ENCODE measurements at regions not wholly inside any gene's neighbourhood (a gene's known extent, or its start where the extent isn't known, plus 50 kb on each side); places are given as distances from the start of the nearest gene placed in this dataset.

DNA sequence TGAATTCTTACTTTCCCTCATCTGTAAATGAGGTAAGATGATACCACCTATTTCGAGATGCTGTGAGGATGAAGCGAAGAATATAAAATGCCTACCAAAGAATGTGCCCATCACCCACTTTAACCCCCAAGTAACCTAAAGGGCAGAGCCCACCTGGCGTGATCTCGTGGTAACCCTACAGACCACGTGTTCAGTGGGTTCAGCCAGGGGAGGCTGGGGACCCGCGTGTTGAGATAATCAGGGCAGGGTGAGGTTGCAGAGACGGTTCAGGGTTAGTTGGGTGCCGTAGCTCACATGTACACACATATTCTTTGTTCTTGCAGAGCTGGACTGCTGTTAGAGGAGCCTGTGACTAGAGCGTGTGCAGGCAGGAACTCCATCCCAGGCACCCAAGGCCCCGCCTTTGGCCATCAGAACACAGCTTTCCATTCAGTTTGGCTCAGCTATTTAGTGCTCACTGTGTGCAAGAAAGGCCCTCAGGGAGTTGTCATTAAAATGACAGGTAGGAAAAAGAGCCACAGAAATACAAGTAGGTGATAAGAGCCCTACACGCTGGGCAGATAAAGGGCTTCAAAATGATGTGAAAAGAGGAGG, 56.5 kb upstream of the HAND1 start:
- TF ChIP-seq, protein P1, sequence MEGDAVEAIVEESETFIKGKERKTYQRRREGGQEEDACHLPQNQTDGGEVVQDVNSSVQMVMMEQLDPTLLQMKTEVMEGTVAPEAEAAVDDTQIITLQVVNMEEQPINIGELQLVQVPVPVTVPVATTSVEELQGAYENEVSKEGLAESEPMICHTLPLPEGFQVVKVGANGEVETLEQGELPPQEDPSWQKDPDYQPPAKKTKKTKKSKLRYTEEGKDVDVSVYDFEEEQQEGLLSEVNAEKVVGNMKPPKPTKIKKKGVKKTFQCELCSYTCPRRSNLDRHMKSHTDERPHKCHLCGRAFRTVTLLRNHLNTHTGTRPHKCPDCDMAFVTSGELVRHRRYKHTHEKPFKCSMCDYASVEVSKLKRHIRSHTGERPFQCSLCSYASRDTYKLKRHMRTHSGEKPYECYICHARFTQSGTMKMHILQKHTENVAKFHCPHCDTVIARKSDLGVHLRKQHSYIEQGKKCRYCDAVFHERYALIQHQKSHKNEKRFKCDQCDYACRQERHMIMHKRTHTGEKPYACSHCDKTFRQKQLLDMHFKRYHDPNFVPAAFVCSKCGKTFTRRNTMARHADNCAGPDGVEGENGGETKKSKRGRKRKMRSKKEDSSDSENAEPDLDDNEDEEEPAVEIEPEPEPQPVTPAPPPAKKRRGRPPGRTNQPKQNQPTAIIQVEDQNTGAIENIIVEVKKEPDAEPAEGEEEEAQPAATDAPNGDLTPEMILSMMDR (IDR thresholded peaks at IDR 0.05), result no peak
- TF ChIP-seq POLR2A (IDR thresholded peaks at IDR 0.05), result no peak

All from esophagus squamous epithelium (tissue), 4 donors.